BLaER1 treated with 17β-estradiol and CSF1 and Interleukin-3, amounts not matched to agents 10 nM and 100 nM (cell line): ENCODE measurements at regions not wholly inside any gene's neighbourhood (a gene's known extent, or its start where the extent isn't known, plus 50 kb on each side); places are given as distances from the start of the nearest gene placed in this dataset.
"Not testable (repeated sequence)": the region's sequence is repeated elsewhere in the genome, so short reads cannot be mapped to it uniquely, and the experiment has no call there.

ENCODE experiments used
- H3K27ac ChIP-seq, 11 experiments: shearing (Covaris generic); formaldehyde crosslinking; 2 replicates each; pipeline ENCODE4 v1.8.1; 2022
- H3K27me3 ChIP-seq, 11 experiments: shearing (Covaris generic); formaldehyde crosslinking; 2 replicates each; pipeline ENCODE4 v1.8.1; 2022
- H3K36me3 ChIP-seq, 11 experiments: shearing (Covaris generic); formaldehyde crosslinking; 2 replicates each; pipeline ENCODE4 v1.8.1; 2022
- H3K4me1 ChIP-seq, 10 experiments: shearing (Covaris generic); formaldehyde crosslinking; 2 replicates each; pipeline ENCODE4 v1.8.1; 2022
- H3K4me2 ChIP-seq, 11 experiments: shearing (Covaris generic); formaldehyde crosslinking; 2 replicates each; pipeline ENCODE4 v1.8.1; 2022
- H3K4me3 ChIP-seq, 10 experiments: shearing (Covaris generic); formaldehyde crosslinking; 2 replicates each; pipeline ENCODE4 v1.8.1; 2022
- H3K9ac ChIP-seq, 11 experiments: shearing (Covaris generic); formaldehyde crosslinking; 2 replicates each; pipeline ENCODE4 v1.8.1; 2022
- H3K9me3 ChIP-seq, 11 experiments: shearing (Covaris generic); formaldehyde crosslinking; replicated peaks in 1 of 11; 2 replicates each; pipeline ENCODE4 v1.8.1; 2022
- H4K20me1 ChIP-seq, 11 experiments: shearing (Covaris generic); formaldehyde crosslinking; 2 replicates each; pipeline ENCODE4 v1.8.1; 2022
- Cebpa-rat ChIP-seq, 11 experiments: shearing (Covaris generic); IDR thresholded peaks; 2 replicates each; pipeline ENCODE4 v1.8.1; 2022

DNA sequence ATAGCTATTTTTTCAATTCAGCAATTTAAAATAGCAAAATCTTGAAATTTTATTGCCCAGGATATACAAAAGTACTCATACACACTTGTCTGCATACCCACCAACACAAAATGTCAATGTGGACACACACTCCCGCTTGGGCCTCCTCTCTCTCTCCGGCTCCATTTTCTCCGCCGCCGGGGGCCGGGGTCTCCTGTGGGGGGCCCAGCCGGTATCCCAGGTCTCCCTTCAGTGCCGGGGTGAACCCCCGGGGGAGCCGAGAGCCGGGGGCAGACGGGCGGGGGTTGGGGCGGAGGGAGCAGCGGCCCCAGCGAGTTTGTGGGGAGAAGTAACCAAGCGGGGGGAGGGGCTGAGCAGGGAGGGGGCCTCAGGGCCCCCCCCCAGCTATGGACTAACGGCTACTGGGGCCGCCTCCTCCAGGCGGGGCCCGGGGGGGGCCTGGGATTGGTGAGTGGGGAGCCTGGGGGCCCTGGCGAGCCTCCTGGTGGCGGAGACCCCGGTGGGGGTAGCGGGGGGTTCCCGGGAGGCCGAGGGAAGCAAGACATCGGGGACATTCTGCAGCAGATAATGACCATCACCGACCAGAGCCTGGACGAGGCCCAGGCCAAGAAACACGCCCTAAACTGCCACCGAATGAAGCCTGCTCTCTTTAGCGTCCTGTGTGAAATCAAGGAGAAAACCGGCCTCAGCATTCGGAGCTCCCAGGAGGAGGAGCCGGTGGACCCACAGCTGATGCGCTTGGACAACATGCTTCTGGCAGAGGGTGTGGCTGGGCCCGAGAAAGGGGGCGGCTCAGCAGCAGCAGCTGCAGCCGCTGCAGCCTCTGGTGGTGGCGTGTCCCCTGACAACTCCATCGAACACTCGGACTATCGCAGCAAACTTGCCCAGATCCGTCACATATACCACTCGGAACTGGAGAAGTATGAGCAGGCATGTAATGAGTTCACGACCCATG lies 56.6 kb downstream of the CHST2 start:
- H3K9ac ChIP-seq, H3K4me2 ChIP-seq, H3K36me3 ChIP-seq, H3K4me3 ChIP-seq, H3K27ac ChIP-seq, H3K27me3 ChIP-seq, H4K20me1 ChIP-seq: not testable (repeated sequence)
- peaks cover 13 to 18% (median 15%) of the 10 kb centered on the region in 10 experiments; a peak in 17 of 20 replicates for H3K4me1 ChIP-seq
- H3K9me3 ChIP-seq = peaks cover 25 to 44% (median 32%) of the 10 kb centered on the region in 11 experiments; a peak in 21 of 22 replicates

- not testable (repeated sequence) for H3K4me3 ChIP-seq, H4K20me1 ChIP-seq, H3K27me3 ChIP-seq, H3K27ac ChIP-seq, H3K36me3 ChIP-seq, H3K4me2 ChIP-seq, H3K9ac ChIP-seq
- peaks cover 0 to 16% (median 1%) of the 10 kb centered on the region in 10 experiments; a peak in 5 of 20 replicates for H3K4me1 ChIP-seq
- peaks cover 28 to 42% (median 31%) of the 10 kb centered on the region in 11 experiments; a peak in 21 of 22 replicates for H3K9me3 ChIP-seq
Observed at GRCh38 chr3:143177965-143178364, 58.4 kb downstream of the CHST2 start.

DNA sequence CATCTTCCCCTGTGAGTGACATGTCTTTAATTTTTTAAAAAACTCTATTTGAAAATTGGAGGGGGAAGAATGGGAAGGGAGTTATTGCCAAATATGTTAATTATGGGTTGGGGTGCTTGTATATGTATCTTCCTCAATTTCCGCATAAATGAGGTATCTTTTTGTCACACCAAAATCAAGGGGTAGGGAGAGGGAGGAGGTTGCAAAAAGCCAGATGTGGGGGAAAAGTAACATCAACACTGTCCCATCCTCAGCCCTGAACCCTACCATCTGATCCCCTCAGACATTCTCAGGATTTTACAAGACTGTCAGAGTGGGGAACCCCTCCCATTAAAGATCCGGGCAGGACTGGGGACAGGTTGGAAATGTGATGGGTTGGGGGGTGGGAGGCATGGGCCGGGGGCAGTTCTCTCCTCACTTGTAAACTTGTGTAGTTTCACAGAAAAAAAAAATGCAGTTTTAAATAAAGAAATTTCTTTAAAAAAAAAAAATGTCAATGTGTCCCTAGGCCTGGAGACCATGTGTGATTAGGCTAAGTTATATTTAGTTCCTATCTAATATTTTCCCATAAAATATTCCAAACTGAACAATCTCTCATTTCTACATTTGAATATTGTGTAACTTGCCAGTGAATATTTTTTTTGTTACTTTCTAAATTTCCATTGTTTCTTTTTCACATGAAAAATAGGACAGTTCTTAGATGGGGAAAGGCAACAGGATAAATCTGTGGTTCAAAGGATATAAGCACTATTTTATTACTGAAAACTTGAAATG lies 59.4 kb downstream of the CHST2 start:
- peaks cover 0 to 21% (median 1%) of the 10 kb centered on the region in 10 experiments; a peak in 5 of 20 replicates for H3K4me1 ChIP-seq
- H3K4me3 ChIP-seq, H3K27ac ChIP-seq, H3K4me2 ChIP-seq, H3K27me3 ChIP-seq, H3K9ac ChIP-seq, H4K20me1 ChIP-seq, H3K36me3 ChIP-seq: not testable (repeated sequence)
- peaks cover 18 to 32% (median 22%) of the 10 kb centered on the region in 11 experiments; a peak in 20 of 22 replicates for H3K9me3 ChIP-seq

DNA sequence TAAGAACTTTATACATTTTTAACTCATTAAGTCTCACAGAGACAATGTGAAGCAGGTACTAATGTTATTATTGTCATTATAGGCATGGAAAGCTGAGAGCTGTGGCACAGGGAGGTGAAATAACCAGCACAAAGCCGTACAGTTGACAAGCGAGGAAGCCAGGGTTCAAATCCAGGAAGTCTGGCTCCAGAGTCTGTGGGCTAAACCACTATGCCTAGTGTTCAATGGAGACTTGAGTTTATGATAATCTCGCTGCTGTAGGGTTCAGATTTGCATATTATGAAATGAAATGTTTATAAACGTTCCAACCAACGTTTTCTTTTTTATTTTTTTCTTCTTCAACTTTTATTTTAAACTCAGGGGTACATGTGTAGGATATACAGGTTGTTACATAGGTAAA lies 60.0 kb downstream of the CHST2 start:
- H3K9ac ChIP-seq = no peak overlapping the region
- H3K36me3 ChIP-seq = no peaks in the 10 kb centered on the region
- peaks cover 13 to 26% (median 18%) of the 10 kb centered on the region in 11 experiments; a peak in 19 of 22 replicates for H3K9me3 ChIP-seq
- no peak for TF ChIP-seq Cebpa-rat (IDR thresholded peaks at IDR 0.05)
- no peaks in the 10 kb centered on the region for H4K20me1 ChIP-seq
- H3K4me3 ChIP-seq = no peak overlapping the region
- no peak overlapping the region for H3K4me2 ChIP-seq
- no peak overlapping the region for H3K27ac ChIP-seq
- peaks cover 0 to 21% (median 1%) of the 10 kb centered on the region in 10 experiments; a peak in 6 of 20 replicates for H3K4me1 ChIP-seq
- H3K27me3 ChIP-seq = no peaks in the 10 kb centered on the region

DNA sequence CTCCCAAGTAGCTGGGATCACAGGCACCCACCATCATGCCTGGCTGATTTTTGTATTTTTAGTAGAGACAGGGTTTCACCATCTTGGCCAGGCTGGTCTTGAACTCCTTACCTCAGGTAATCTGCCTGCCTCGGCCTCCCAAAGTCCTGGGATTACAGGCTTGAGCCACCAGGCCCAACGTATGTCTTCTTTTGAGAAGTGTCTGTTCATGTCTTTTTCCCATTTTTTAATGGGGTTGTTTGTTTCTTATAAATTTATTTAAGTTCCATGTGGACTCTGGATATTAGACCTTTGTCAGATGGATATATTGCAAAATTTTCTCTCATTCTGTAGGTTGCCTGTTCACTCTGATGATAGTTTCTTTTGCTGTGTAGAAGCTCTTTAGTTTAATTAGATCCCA lies 61.3 kb downstream of the CHST2 start:
- not testable (repeated sequence) for H3K27me3 ChIP-seq, H3K4me3 ChIP-seq, H4K20me1 ChIP-seq, H3K4me2 ChIP-seq, H3K36me3 ChIP-seq, H3K9ac ChIP-seq, H3K27ac ChIP-seq
- Histone ChIP-seq H3K4me1 (peaks cover 0 to 21% (median 1%) of the 10 kb centered on the region in 10 experiments; a peak in 6 of 20 replicates), H3K9me3 (peaks cover 13 to 18% (median 14%) of the 10 kb centered on the region in 11 experiments; a peak in 19 of 22 replicates)

- not testable (repeated sequence) for H3K9ac ChIP-seq, H3K27me3 ChIP-seq, H4K20me1 ChIP-seq, H3K4me3 ChIP-seq, H3K27ac ChIP-seq, H3K36me3 ChIP-seq
- peak overlapping the region in 1 of 11 experiments; percentile 33; a peak in 1 of 22 replicates for H3K4me2 ChIP-seq
- peaks cover 13 to 18% (median 14%) of the 10 kb centered on the region in 11 experiments; a peak in 19 of 22 replicates for H3K9me3 ChIP-seq
- H3K4me1 ChIP-seq = peaks cover 0 to 21% (median 1%) of the 10 kb centered on the region in 10 experiments; a peak in 6 of 20 replicates
Observed at GRCh38 chr3:143181977-143182376, 62.4 kb downstream of the CHST2 start.

GRCh38 chr3:143182866-143183664 lies 63.5 kb downstream of the CHST2 start:
- no peak for TF ChIP-seq Cebpa-rat (IDR thresholded peaks at IDR 0.05)
- H3K4me3 ChIP-seq = no peak overlapping the region

GRCh38 chr3:143183665-143183964 lies 64.0 kb downstream of the CHST2 start:
- no peaks in the 10 kb centered on the region for H4K20me1 ChIP-seq
- no peak for TF ChIP-seq Cebpa-rat (IDR thresholded peaks at IDR 0.05)
- no peaks in the 10 kb centered on the region for H3K27me3 ChIP-seq
- peaks cover 13 to 18% (median 14%) of the 10 kb centered on the region in 11 experiments; a peak in 19 of 22 replicates for H3K9me3 ChIP-seq
- peak overlapping the region in 2 of 11 experiments; percentile 0 to 39; a peak in 1 of 22 replicates for H3K4me2 ChIP-seq
- H3K27ac ChIP-seq = no peak overlapping the region
- H3K9ac ChIP-seq = no peak overlapping the region
- no peak overlapping the region for H3K4me3 ChIP-seq
- H3K36me3 ChIP-seq = no peaks in the 10 kb centered on the region
- H3K4me1 ChIP-seq = peaks cover 0 to 19% (median 1%) of the 10 kb centered on the region in 10 experiments; a peak in 6 of 20 replicates

More at GRCh38 chr3:143182866-143183664, 63.5 kb downstream of the CHST2 start:
- peak overlapping the region in 3 of 11 experiments; percentile 10 to 39 (median 27); a peak in 4 of 22 replicates for H3K4me2 ChIP-seq
- H3K36me3 ChIP-seq = no peaks in the 10 kb centered on the region
- peaks cover 13 to 18% (median 14%) of the 10 kb centered on the region in 11 experiments; a peak in 19 of 22 replicates for H3K9me3 ChIP-seq
- H3K4me1 ChIP-seq = peaks cover 0 to 21% (median 1%) of the 10 kb centered on the region in 10 experiments; a peak in 6 of 20 replicates
- no peak overlapping the region for H3K9ac ChIP-seq
- no peaks in the 10 kb centered on the region for H4K20me1 ChIP-seq
- no peaks in the 10 kb centered on the region for H3K27me3 ChIP-seq
- H3K27ac ChIP-seq = no peak overlapping the region
